ENCODE measurements at regions not wholly inside any gene's neighbourhood (a gene's known extent, or its start where the extent isn't known, plus 50 kb on each side); places are given as distances from the start of the nearest gene placed in this dataset.

- DNase-seq (ENCODE audit: low spot score), result no peak
These were observed 149.6 kb upstream of the DYRK2 start for GRCh38 chr12:67498991-67499390.

GRCh38 chr12:67501362-67501761 is 147.2 kb upstream of the DYRK2 start:
- DNase-seq (ENCODE audit: low spot score), result no peak

- no peak for DNase-seq (ENCODE audit: low spot score)
These were observed 144.5 kb upstream of the DYRK2 start for GRCh38 chr12:67504026-67504425.

- no peak for DNase-seq (ENCODE audit: low spot score)
These were observed 141.8 kb upstream of the DYRK2 start for GRCh38 chr12:67506739-67507138.

GRCh38 chr12:67508830-67509229 is 139.7 kb upstream of the DYRK2 start:
- DNase-seq (ENCODE audit: low spot score), result no peak

GRCh38 chr12:67509666-67510386 is 138.7 kb upstream of the DYRK2 start:
- no peak for DNase-seq (ENCODE audit: low spot score)

GRCh38 chr12:67512061-67512460 is 136.5 kb upstream of the DYRK2 start:
- DNase-seq (ENCODE audit: low spot score), result no peak

GRCh38 chr12:67514502-67514901 is 134.0 kb upstream of the DYRK2 start:
- DNase-seq (ENCODE audit: low spot score), result no peak

GRCh38 chr12:67515679-67516340 is 132.7 kb upstream of the DYRK2 start:
- no peak for DNase-seq (ENCODE audit: low spot score)

DNA sequence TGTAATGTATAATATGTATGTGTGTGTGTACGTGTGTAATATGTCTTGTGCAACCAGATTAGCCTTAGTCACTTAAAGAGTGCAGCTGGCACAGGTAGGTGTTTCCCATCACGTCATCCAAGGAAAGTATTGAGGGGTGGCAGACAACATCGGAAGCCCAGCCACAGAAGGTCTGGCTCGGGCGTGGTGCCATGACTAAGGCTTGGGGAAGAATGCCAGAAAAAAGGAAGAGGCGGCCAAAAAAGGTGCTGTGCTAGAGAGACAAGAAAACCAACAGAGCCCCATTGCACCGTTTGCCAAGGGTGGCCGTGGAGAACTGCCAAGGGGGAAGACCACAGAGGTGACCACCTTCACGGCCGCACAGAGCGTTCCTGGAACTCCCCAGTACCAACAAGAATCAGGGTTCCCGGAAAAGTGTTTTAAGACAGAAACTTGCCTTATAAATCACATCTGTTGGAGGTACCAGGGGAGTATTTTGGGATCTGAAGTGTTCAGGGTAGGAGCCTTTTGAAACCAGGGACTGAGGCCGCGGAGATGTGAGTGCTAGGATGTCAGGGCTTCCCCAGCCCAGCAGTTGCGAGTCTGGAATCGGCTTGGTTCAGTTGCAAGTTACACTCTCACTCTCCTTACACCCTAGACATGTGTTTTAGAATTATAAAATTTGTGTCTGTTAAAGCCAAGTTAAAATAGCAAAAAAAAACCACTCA is 131.2 kb upstream of the DYRK2 start:
- DNase-seq (ENCODE audit: low spot score), result no peak

- DNase-seq (ENCODE audit: low spot score), result no peak
These were observed 128.8 kb upstream of the DYRK2 start for GRCh38 chr12:67519484-67520433.

GRCh38 chr12:67520606-67521005 is 127.9 kb upstream of the DYRK2 start:
- DNase-seq (ENCODE audit: low spot score), result no peak

- DNase-seq (ENCODE audit: low spot score), result no peak
These were observed 126.3 kb upstream of the DYRK2 start for GRCh38 chr12:67522222-67522621.

DNA sequence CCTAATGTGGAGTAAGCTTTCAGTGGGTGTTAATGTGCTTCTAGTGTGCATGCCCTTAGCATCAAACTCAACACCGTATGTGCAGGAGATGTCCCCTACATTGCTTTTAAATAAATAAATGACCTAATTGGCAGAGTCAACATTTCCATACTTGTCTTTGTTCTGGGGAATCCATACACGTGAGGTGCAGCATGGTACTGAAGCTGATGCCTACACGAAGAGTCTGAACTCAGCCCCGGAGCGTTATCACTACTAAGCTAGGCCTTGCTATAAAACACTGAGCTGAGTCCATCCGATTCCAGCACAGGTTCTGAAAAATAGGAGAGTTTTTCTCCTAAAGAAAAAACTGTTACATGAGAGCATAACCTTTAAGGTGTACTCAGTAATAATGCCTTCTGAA is 125.0 kb upstream of the DYRK2 start:
- no peak for DNase-seq (ENCODE audit: low spot score)

GRCh38 chr12:67524861-67525616 is 123.5 kb upstream of the DYRK2 start:
- no peak for DNase-seq (ENCODE audit: low spot score)

DNA sequence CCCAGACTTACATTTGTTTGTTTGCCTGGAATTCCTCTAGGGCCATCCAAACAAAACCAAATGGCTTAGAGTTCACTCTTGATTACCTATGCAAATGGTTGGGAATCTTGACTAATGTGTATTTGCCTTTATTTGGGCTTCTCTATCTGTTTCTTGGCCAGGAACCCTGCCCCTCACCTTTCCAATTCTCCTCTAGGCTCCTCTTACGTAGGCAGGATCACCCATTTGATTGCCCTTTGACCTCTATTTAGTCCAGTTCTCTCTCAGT is 123.0 kb upstream of the DYRK2 start:
- DNase-seq (ENCODE audit: low spot score), result no peak

GRCh38 chr12:67526129-67526528 is 122.4 kb upstream of the DYRK2 start:
- no peak for DNase-seq (ENCODE audit: low spot score)

DNA sequence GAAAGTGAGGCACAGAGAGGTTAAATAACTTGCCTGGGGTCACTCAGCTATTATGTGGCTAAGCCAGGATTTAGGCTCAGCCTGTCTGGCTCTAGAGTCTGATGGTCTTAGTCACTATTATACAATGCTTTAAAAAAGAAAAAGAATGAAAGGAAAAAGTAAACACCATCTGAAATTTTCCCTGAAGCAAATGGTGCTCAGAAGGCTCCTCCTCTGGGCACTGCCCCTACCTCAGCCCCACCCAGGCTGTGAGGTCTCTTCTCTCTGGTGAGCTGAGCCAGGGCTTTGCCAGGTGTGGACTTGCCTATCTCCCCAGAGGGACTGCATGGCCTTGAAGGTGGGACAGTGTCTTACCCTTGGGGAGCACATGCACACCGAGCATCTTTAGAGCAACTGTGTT is 117.5 kb upstream of the DYRK2 start:
- DNase-seq (ENCODE audit: low spot score), result no peak

DNA sequence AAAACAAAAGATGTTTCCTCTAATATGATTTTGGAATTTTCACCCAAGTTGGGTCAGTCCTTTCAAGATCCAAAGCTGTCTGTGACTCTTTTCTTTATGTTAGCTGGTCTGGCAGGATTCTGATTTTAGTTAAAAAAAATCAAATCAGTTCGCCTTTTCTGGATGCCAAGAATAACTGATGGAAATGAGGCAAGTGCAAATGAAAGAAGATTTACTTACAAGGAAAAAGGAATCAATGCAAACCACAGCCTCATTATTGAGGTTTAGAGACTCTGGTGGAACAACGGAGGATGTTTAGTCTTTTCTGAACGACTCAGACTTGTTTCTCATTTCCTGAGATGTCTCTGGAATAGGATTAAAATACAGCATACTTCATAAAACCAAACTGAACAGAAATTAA is 117.0 kb upstream of the DYRK2 start:
- no peak for DNase-seq (ENCODE audit: low spot score)

DNA sequence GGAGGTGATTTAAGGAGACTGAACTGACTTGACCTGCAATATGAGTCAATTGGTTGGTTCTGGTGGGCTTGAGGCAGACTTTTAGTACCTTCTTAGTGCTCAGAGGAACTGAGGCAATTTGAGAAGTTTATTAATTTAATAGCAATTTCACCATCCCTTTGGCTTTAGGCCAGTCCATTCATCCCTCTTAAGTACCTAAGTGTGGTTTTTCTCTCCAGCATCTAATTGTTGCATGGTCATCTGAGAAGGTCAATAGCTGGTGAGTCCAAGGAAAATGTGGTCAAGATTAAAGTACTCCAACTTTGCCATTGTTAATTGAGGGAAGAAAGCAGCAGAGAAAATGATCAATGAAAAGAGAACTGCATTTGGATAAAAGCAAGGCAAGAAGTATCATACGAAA is 115.4 kb upstream of the DYRK2 start:
- DNase-seq (ENCODE audit: low spot score), result no peak

GRCh38 chr12:67534046-67534445 is 114.5 kb upstream of the DYRK2 start:
- DNase-seq (ENCODE audit: low spot score), result no peak

- DNase-seq (ENCODE audit: low spot score), result no peak
These were observed 113.9 kb upstream of the DYRK2 start for GRCh38 chr12:67534681-67535080.
